Suprapubic skin (tissue), 4 donors: ENCODE measurements at regions not wholly inside any gene's neighbourhood (a gene's known extent, or its start where the extent isn't known, plus 50 kb on each side); places are given as distances from the start of the nearest gene placed in this dataset.
"Not testable (repeated sequence)": the region's sequence is repeated elsewhere in the genome, so short reads cannot be mapped to it uniquely, and the experiment has no call there.

ENCODE experiments used
- DNase-seq, 2 donors: peaks; one replicate each; pipeline ENCODE4 v3.0.0-alpha.2; 2019; ENCODE audit warnings: low spot score in 2 of 2
- H3K27ac ChIP-seq: fragments of 200-600 bp; sonication (generic); one replicate; pipeline ENCODE4 v1.5.1; 2019
- H3K27me3 ChIP-seq: fragments of 200-600 bp; sonication (generic); one replicate; pipeline ENCODE4 v1.5.1; 2019
- H3K36me3 ChIP-seq: fragments of 200-600 bp; sonication (generic); one replicate; pipeline ENCODE4 v1.5.1; 2019
- H3K4me1 ChIP-seq: fragments of 200-600 bp; sonication (generic); one replicate; pipeline ENCODE4 v1.5.1; 2019
- H3K4me3 ChIP-seq: fragments of 200-600 bp; sonication (generic); one replicate; pipeline ENCODE4 v1.5.1; 2019; ENCODE audit warnings: mild to moderate bottlenecking
- H3K9me3 ChIP-seq: fragments of 200-600 bp; sonication (generic); one replicate; pipeline ENCODE4 v1.5.1; 2019
- CTCF ChIP-seq, 2 donors: fragments of 200-600 bp in 1 of 2; fragments of 450-650 bp in 1 of 2; sonication (generic) in 1 of 2; IDR thresholded peaks; one replicate each; pipeline ENCODE4 v1.5.1; 2016 to 2019; ENCODE audit warnings: antibody characterized with exemption in 2 of 2, mild to moderate bottlenecking in 1 of 2, moderate library complexity in 1 of 2
- EP300 ChIP-seq: sonication (generic); formaldehyde crosslinking; IDR thresholded peaks from one replicate; pipeline ENCODE4 v1.6.1; 2017; ENCODE audit warnings: antibody characterized with exemption
- POLR2A ChIP-seq, 2 donors: fragments of 450-650 bp; IDR thresholded peaks; one replicate each; pipeline ENCODE4 v1.6.1; 2017; ENCODE audit warnings: antibody characterized with exemption in 2 of 2, mild to moderate bottlenecking in 2 of 2, moderate library complexity in 2 of 2
- POLR2AphosphoS5 ChIP-seq, 3 donors: sonication (generic); formaldehyde crosslinking; IDR thresholded peaks; one replicate each; pipeline ENCODE4 v1.6.1; 2017; ENCODE audit warnings: antibody characterized with exemption in 3 of 3
- WGBS: methylation state at CpG from one replicate; pipeline ENCODE4 v1.1.5; 2018; 5-methylcytosine and 5-hydroxymethylcytosine counted together

GRCh38 chr3:26015752-26016151 is 225.9 kb downstream of the OXSM start:
- H3K36me3 ChIP-seq, result no peaks in the 10 kb centered on the region
- H3K9me3 ChIP-seq, result no peaks in the 10 kb centered on the region
- H3K4me3 ChIP-seq, result no peak overlapping the region
- no peak for DNase-seq
- TF ChIP-seq CTCF (IDR thresholded peaks at IDR 0.05) (no peak), POLR2A (IDR thresholded peaks at IDR 0.05) (no peak), EP300 (no peak), POLR2AphosphoS5 (IDR thresholded peaks at IDR 0.05) (no peak)
- 94% methylated on average over 5 of the region's 5 CpGs for WGBS
- no peaks in the 10 kb centered on the region for H3K4me1 ChIP-seq
- H3K27ac ChIP-seq, result no peak overlapping the region
- H3K27me3 ChIP-seq, result no peaks in the 10 kb centered on the region

DNA sequence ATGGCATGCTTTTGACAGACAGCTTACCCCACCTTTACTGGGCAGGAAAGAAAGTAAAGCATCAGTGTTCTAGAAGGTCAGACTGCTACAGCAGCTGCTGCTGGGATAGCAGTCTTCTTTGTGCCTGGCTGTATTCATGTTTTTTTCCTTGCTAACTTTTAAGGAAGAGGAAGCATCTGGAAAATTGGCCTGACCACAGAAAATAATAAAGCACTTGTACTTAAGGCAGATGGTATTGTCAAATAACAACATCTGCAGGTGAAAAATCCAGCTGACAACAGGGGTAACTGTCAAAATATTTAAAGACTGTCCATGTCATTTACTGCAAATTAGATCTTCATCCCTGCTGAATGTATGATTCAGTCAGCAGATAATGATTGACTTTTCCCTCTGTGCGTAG is 229.0 kb downstream of the OXSM start:
- peaks cover 4% of the 10 kb centered on the region for H3K9me3 ChIP-seq
- H3K27me3 ChIP-seq, result no peaks in the 10 kb centered on the region
- no peaks in the 10 kb centered on the region for H3K36me3 ChIP-seq
- H3K4me1 ChIP-seq, result no peaks in the 10 kb centered on the region
- H3K4me3 ChIP-seq, result no peak overlapping the region
- DNase-seq, result no peak
- TF ChIP-seq EP300 (no peak), POLR2A (IDR thresholded peaks at IDR 0.05) (no peak), CTCF (IDR thresholded peaks at IDR 0.05) (no peak), POLR2AphosphoS5 (IDR thresholded peaks at IDR 0.05) (no peak)
- WGBS, result 86% methylated on average over 1 of the region's 1 CpG
- no peak overlapping the region for H3K27ac ChIP-seq

DNA sequence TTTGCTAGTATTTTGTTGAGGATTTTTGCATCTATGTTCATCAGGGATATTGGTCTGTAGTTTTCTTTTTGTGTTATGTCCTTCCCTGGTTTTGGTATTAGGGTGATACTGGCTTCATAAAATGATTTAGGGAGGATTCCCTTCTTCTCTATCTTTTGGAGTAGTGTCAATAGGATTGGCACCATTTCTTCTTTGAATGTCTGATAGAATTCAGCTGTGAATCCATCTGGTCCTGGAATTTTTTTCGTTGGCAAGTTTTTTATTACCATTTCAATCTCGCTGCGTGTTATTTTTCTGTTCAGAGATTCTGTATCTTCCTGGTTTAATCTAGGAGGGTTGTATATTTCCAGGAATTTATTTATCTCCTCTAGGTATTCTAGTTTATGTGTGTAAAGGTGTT is 234.3 kb downstream of the OXSM start:
- WGBS, result 86% methylated on average over 3 of the region's 3 CpGs
- H3K36me3 ChIP-seq, H3K4me3 ChIP-seq: not testable (repeated sequence)

GRCh38 chr3:26029321-26029720 is 239.4 kb downstream of the OXSM start:
- no peaks in the 10 kb centered on the region for H3K36me3 ChIP-seq
- H3K27ac ChIP-seq, result no peak overlapping the region
- no peak for DNase-seq
- TF ChIP-seq EP300, result no peak
- no peak for TF ChIP-seq CTCF (IDR thresholded peaks at IDR 0.05)
- no peak for TF ChIP-seq POLR2AphosphoS5 (IDR thresholded peaks at IDR 0.05)
- TF ChIP-seq POLR2A (IDR thresholded peaks at IDR 0.05), result no peak
- H3K9me3 ChIP-seq, result no peaks in the 10 kb centered on the region
- no peaks in the 10 kb centered on the region for H3K27me3 ChIP-seq
- H3K4me3 ChIP-seq, result no peak overlapping the region
- no peaks in the 10 kb centered on the region for H3K4me1 ChIP-seq
- WGBS, result 80% methylated on average over 2 of the region's 2 CpGs

More for the DNA sequence above, 234.3 kb downstream of the OXSM start:
- not testable (repeated sequence) for H3K4me1 ChIP-seq, H3K27me3 ChIP-seq, H3K27ac ChIP-seq, DNase-seq, H3K9me3 ChIP-seq

DNA sequence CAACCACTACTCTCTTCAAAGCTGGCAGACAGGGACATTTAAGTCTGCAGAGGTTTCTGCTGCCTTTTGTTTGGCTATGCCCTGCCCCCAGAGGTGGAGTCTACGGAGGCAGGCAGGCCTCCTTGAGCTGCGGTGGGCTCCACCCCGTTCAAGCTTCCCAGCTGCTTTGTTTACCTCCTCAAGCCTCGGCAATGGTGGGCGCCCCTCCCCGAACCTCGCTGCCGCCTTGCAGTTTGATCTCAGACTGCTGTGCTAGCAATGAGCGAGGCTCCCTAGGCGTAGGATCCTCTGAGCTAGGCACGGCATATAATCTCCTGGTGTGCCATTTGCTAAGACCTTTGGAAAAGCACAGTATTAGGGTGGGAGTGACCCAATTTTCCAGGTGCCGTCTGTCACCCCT is 252.2 kb downstream of the OXSM start:
- not testable (repeated sequence) for H3K36me3 ChIP-seq, H3K27ac ChIP-seq, DNase-seq, H3K27me3 ChIP-seq, H3K4me1 ChIP-seq, H3K4me3 ChIP-seq, H3K9me3 ChIP-seq
- WGBS, result 87% methylated on average over 9 of the region's 12 CpGs

- 17% methylated on average over 1 of the region's 1 CpG for WGBS
- H3K27ac ChIP-seq, result no peak overlapping the region
- no peaks in the 10 kb centered on the region for H3K27me3 ChIP-seq
- no peaks in the 10 kb centered on the region for H3K4me1 ChIP-seq
- no peaks in the 10 kb centered on the region for H3K9me3 ChIP-seq
- no peak for DNase-seq
- no peak overlapping the region for H3K4me3 ChIP-seq
- TF ChIP-seq CTCF (IDR thresholded peaks at IDR 0.05) (no peak), POLR2A (IDR thresholded peaks at IDR 0.05) (no peak), EP300 (no peak), POLR2AphosphoS5 (IDR thresholded peaks at IDR 0.05) (no peak)
- no peaks in the 10 kb centered on the region for H3K36me3 ChIP-seq
These were observed 260.1 kb downstream of the OXSM start for GRCh38 chr3:26049951-26050350.
